ENCODE measurements at regions not wholly inside any gene's neighbourhood (a gene's known extent, or its start where the extent isn't known, plus 50 kb on each side); places are given as distances from the start of the nearest gene placed in this dataset.

DNA sequence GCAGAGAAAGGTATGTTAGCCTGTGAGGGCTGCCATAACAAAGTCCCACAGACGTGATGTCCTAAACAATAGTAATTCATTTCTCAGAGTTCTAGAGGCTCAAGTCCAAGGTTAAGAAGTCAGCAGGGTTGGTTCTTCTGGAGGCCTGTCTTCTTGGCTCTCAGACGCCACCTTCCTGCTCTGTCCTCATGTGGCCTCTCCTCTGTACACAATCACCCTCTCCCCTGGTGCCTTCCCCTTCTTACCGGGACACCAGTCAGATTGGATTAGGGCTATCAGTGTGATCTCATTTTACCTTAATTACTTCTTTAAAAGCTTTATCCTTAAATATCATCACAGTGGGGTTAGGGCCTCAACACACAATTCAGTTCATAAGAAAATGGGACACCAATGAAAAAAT, 860.5 kb downstream of the RNF144A start:
- TF ChIP-seq YY1 (IDR thresholded peaks at IDR 0.05; ENCODE audit: extremely low read depth, insufficient replicate concordance, low read depth, low read length) = no peak
- TF ChIP-seq, protein P1, sequence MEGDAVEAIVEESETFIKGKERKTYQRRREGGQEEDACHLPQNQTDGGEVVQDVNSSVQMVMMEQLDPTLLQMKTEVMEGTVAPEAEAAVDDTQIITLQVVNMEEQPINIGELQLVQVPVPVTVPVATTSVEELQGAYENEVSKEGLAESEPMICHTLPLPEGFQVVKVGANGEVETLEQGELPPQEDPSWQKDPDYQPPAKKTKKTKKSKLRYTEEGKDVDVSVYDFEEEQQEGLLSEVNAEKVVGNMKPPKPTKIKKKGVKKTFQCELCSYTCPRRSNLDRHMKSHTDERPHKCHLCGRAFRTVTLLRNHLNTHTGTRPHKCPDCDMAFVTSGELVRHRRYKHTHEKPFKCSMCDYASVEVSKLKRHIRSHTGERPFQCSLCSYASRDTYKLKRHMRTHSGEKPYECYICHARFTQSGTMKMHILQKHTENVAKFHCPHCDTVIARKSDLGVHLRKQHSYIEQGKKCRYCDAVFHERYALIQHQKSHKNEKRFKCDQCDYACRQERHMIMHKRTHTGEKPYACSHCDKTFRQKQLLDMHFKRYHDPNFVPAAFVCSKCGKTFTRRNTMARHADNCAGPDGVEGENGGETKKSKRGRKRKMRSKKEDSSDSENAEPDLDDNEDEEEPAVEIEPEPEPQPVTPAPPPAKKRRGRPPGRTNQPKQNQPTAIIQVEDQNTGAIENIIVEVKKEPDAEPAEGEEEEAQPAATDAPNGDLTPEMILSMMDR (IDR thresholded peaks at IDR 0.05 in 2 of 3, conservative IDR thresholded peaks at IDR 0.05 in 1 of 3; ENCODE audit: borderline replicate concordance in 1 of 3, insufficient read depth in 1 of 3, low read depth in 2 of 3, low read length in 2 of 3) = no peak
- TF ChIP-seq RAD21 (IDR thresholded peaks at IDR 0.05; ENCODE audit: low read depth) = no peak
- TF ChIP-seq, protein P2, sequence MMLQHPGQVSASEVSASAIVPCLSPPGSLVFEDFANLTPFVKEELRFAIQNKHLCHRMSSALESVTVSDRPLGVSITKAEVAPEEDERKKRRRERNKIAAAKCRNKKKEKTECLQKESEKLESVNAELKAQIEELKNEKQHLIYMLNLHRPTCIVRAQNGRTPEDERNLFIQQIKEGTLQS (IDR thresholded peaks at IDR 0.05) = no peak
- no peak for TF ChIP-seq SP1 (IDR thresholded peaks at IDR 0.05; ENCODE audit: low read depth)
- TF ChIP-seq, protein P3, sequence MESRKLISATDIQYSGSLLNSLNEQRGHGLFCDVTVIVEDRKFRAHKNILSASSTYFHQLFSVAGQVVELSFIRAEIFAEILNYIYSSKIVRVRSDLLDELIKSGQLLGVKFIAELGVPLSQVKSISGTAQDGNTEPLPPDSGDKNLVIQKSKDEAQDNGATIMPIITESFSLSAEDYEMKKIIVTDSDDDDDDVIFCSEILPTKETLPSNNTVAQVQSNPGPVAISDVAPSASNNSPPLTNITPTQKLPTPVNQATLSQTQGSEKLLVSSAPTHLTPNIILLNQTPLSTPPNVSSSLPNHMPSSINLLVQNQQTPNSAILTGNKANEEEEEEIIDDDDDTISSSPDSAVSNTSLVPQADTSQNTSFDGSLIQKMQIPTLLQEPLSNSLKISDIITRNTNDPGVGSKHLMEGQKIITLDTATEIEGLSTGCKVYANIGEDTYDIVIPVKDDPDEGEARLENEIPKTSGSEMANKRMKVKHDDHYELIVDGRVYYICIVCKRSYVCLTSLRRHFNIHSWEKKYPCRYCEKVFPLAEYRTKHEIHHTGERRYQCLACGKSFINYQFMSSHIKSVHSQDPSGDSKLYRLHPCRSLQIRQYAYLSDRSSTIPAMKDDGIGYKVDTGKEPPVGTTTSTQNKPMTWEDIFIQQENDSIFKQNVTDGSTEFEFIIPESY (IDR thresholded peaks at IDR 0.05; ENCODE audit: extremely low read depth, insufficient replicate concordance, low read length) = no peak
- no peak for TF ChIP-seq CEBPB (IDR thresholded peaks at IDR 0.05; ENCODE audit: low read depth)
- TF ChIP-seq JUND (IDR thresholded peaks at IDR 0.05) = no peak
- TF ChIP-seq, protein P4, sequence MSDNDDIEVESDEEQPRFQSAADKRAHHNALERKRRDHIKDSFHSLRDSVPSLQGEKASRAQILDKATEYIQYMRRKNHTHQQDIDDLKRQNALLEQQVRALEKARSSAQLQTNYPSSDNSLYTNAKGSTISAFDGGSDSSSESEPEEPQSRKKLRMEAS (IDR thresholded peaks at IDR 0.05) = no peak
- TF ChIP-seq POLR2A (IDR thresholded peaks at IDR 0.05; ENCODE audit: borderline replicate concordance, extremely low read depth, insufficient read depth, insufficient read length) = no peak
- TF ChIP-seq EZH2 (IDR thresholded peaks at IDR 0.05) = no peak
- no peak for TF ChIP-seq EGR1 (IDR thresholded peaks at IDR 0.05; ENCODE audit: low read depth)
- TF ChIP-seq POLR2AphosphoS5 (IDR thresholded peaks at IDR 0.05; ENCODE audit: low read depth, low read length) = no peak
